A549 (cell line): ENCODE measurements at regions not wholly inside any gene's neighbourhood (a gene's known extent, or its start where the extent isn't known, plus 50 kb on each side); places are given as distances from the start of the nearest gene placed in this dataset.
A peak's percentile ranks its signal among the peaks of the same experiment; 100 is the strongest.

ENCODE experiments used
- ATAC-seq, 2 experiments: fragments of 200-7000 bp in 1 of 2; fragments of >200 bp in 1 of 2; cut with Nextera tagmentation in 1 of 2; cut with Tn5 transposase in 1 of 2; 3 replicates each; pipeline versions ENCODE4 v1.8.0 to v1.9.1; 2018 to 2020; ENCODE audit warnings: mild to moderate bottlenecking in 1 of 2, moderate library complexity in 1 of 2
- CTCF ChIA-PET: fragments of 300-600 bp; sonication (Branson Sonifier 250); formaldehyde crosslinking; extraction: SDS; loops from one replicate; lab custom pipeline; 2021; ENCODE audit warnings: antibody characterized with exemption, inconsistent platforms; lab: Yijun Ruan, JAX
- POLR2A ChIA-PET: fragments of 350-600 bp; formaldehyde crosslinking; extraction: SDS; loops from one replicate; lab custom pipeline; 2021; ENCODE audit warnings: antibody characterized with exemption, inconsistent platforms; lab: Yijun Ruan, JAX
- DNase-seq, 2 experiments: peaks; one replicate each; pipeline versions ENCODE4 v3.0.0 to v3.0.0-alpha.2; 2011 to 2016; ENCODE audit warnings: low read depth in 1 of 2, low spot score in 1 of 2
- FAIRE-seq: peaks from 2 replicates; lab custom pipeline; 2011; peaks lifted over from hg19 to GRCh38; lab: Jason Lieb, UNC
- H3K27ac ChIP-seq, 2 experiments: fragments of >200 bp; sonication (Bioruptor Twin); formaldehyde crosslinking; 3 replicates each; pipeline ENCODE4 v1.5.1; 2016 to 2017
- H3K4me1 ChIP-seq: fragments of >200 bp; sonication (Bioruptor Twin); formaldehyde crosslinking; 3 replicates; pipeline ENCODE4 v1.6.1; 2016
- H3K4me2 ChIP-seq: fragments of >200 bp; sonication (Bioruptor Twin); formaldehyde crosslinking; 3 replicates; pipeline ENCODE4 v1.6.1; 2016
- H3K4me3 ChIP-seq: fragments of >200 bp; sonication (Bioruptor Twin); formaldehyde crosslinking; 3 replicates; pipeline ENCODE4 v1.5.1; 2016
- H3K9me3 ChIP-seq: fragments of >200 bp; sonication (Bioruptor Twin); formaldehyde crosslinking; 3 replicates; pipeline ENCODE4 v1.6.1; 2016
- CBX8 ChIP-seq: fragments of 200-600 bp; sonication (generic); IDR thresholded peaks from 2 replicates; pipeline ENCODE4 v1.6.1; 2016
- CHD4 ChIP-seq: fragments of 200-600 bp; sonication (generic); IDR thresholded peaks from 2 replicates; pipeline ENCODE4 v1.6.1; 2016; ENCODE audit warnings: antibody characterized with exemption, mild to moderate bottlenecking, borderline replicate concordance
- E2F6 ChIP-seq: IDR thresholded peaks from 2 replicates; pipeline ENCODE4 v1.6.1; 2012; ENCODE audit warnings: low read depth, borderline replicate concordance
- EHF ChIP-seq: fragments of 250-450 bp; sonication (Bioruptor Pico); IDR thresholded peaks from 2 replicates; pipeline ENCODE4 v1.5.0; 2020; ENCODE audit warnings: mild to moderate bottlenecking
- FOSB ChIP-seq: fragments of 250-450 bp; sonication (Bioruptor Pico); IDR thresholded peaks from 2 replicates; pipeline ENCODE4 v1.5.0; 2020; ENCODE audit warnings: mild to moderate bottlenecking, moderate library complexity
- GATA3 ChIP-seq: IDR thresholded peaks from 2 replicates; pipeline ENCODE4 v1.6.1; 2012; ENCODE audit warnings: borderline replicate concordance
- HEYL ChIP-seq: fragments of 250-450 bp; sonication (Bioruptor Pico); IDR thresholded peaks from 2 replicates; pipeline ENCODE4 v1.8.0; 2021; ENCODE audit warnings: mild to moderate bottlenecking, moderate library complexity
- HOXB13 ChIP-seq: fragments of 250-450 bp; sonication (Bioruptor Pico); IDR thresholded peaks from 2 replicates; pipeline ENCODE4 v1.5.0; 2020; ENCODE audit warnings: low read depth, mild to moderate bottlenecking, moderate library complexity
- KDM5A ChIP-seq: fragments of 200-600 bp; sonication (generic); IDR thresholded peaks from 2 replicates; pipeline ENCODE4 v1.6.1; 2016; ENCODE audit warnings: antibody characterized with exemption, mild to moderate bottlenecking
- MAZ ChIP-seq: fragments of 150-350 bp; IDR thresholded peaks from 2 replicates; pipeline ENCODE4 v1.6.1; 2014; ENCODE audit warnings: antibody characterized with exemption, low read depth, low read length, borderline replicate concordance
- RFX5 ChIP-seq: fragments of 450-650 bp; IDR thresholded peaks from 2 replicates; pipeline ENCODE4 v1.7.1; 2014; ENCODE audit warnings: antibody characterized with exemption, mild to moderate bottlenecking, moderate library complexity
- RNF2 ChIP-seq: fragments of 200-600 bp; sonication (generic); IDR thresholded peaks from 2 replicates; pipeline ENCODE4 v1.6.1; 2016; ENCODE audit warnings: low read depth, mild to moderate bottlenecking, antibody characterized with exemption, moderate library complexity, borderline replicate concordance
- SREBF2 ChIP-seq: fragments of 450-650 bp; IDR thresholded peaks from 2 replicates; pipeline ENCODE4 v1.6.1; 2014; ENCODE audit warnings: mild to moderate bottlenecking, moderate library complexity
- TFCP2L1 ChIP-seq: fragments of 250-450 bp; sonication (Bioruptor Pico); IDR thresholded peaks from 2 replicates; pipeline ENCODE4 v1.5.0; 2021; ENCODE audit warnings: mild to moderate bottlenecking
- ZC3H11A ChIP-seq: fragments of 450-650 bp; IDR thresholded peaks from 2 replicates; pipeline ENCODE4 v1.6.1; 2014; ENCODE audit warnings: antibody characterized with exemption, mild to moderate bottlenecking
- ZFP36 ChIP-seq: fragments of 450-650 bp; IDR thresholded peaks from 2 replicates; pipeline ENCODE4 v1.6.1; 2014; ENCODE audit warnings: borderline replicate concordance; ENCODE audit not compliant: partially characterized antibody
- ZNF302 ChIP-seq: fragments of 250-450 bp; sonication (Bioruptor Pico); IDR thresholded peaks from 2 replicates; pipeline ENCODE4 v1.9.0; 2021; ENCODE audit warnings: inconsistent platforms, mild to moderate bottlenecking, moderate library complexity
- WGBS: methylation state at CpG from one replicate; pipeline ENCODE4 v1.1.6; 2017; ENCODE audit errors: missing lambda C conversion rate; 5-methylcytosine and 5-hydroxymethylcytosine counted together
- TF ChIP-seq, protein P1 (sequence below): IDR thresholded peaks from 2 replicates; pipeline ENCODE4 v1.6.1; 2012

GRCh38 chr1:223474804-223475203 is 81.6 kb downstream of the CCDC185 start:
- FAIRE-seq (no peak), DNase-seq (no peak), ATAC-seq (no peak)
- no peak for TF ChIP-seq RNF2
- no peak for TF ChIP-seq EHF
- no peak for TF ChIP-seq ZC3H11A
- no peak for TF ChIP-seq CHD4
- TF ChIP-seq FOSB (CRISPR knock-in tag): no peak
- TF ChIP-seq KDM5A: no peak
- no peak for TF ChIP-seq MAZ
- no peak for TF ChIP-seq HOXB13 (CRISPR knock-in tag)
- Histone ChIP-seq H3K4me1 (peaks cover 5% of the 10 kb centered on the region; the same call in 1 of the 3 replicates), H3K27ac (no peak overlapping the region), H3K4me2 (no peak overlapping the region), H3K4me3 (no peak overlapping the region), H3K9me3 (no peaks in the 10 kb centered on the region)
- CTCF ChIA-PET: interaction anchor here (1.3 kb wide), 1 partner anchor 11 kb away, joined by 3 read pairs; no protein-coding TSS in a partner anchor
- POLR2A ChIA-PET: no interaction called here
- 20% methylated on average over 6 of the region's 6 CpGs for WGBS

- FAIRE-seq (no peak), ATAC-seq (no peak), DNase-seq (no peak)
- POLR2A ChIA-PET: no interaction called here
- peaks cover 5% of the 10 kb centered on the region; the same call in 1 of the 3 replicates for H3K4me1 ChIP-seq
- H3K9me3 ChIP-seq: no peaks in the 10 kb centered on the region
- no peak overlapping the region for H3K4me2 ChIP-seq
- CTCF ChIA-PET: interaction anchor here (1.2 kb wide), 1 partner anchor 206 kb away, joined by 3 read pairs; no protein-coding TSS in a partner anchor
- H3K4me3 ChIP-seq: no peak overlapping the region
- 8% methylated on average over 2 of the region's 2 CpGs for WGBS
- H3K27ac ChIP-seq: no peak overlapping the region
- TF ChIP-seq ZFP36 (no peak), RNF2 (no peak), ZNF302 (no peak), CBX8 (no peak), GATA3 (no peak)
These were observed 84.2 kb downstream of the CCDC185 start for GRCh38 chr1:223477456-223477855.

- POLR2A ChIA-PET: no interaction called here
- no peak overlapping the region for H3K4me3 ChIP-seq
- no peak overlapping the region for H3K4me2 ChIP-seq
- WGBS: 54% methylated on average over 9 of the region's 10 CpGs
- peaks cover 5% of the 10 kb centered on the region; the same call in 1 of the 3 replicates for H3K4me1 ChIP-seq
- TF ChIP-seq HEYL (CRISPR knock-in tag) (no peak), RNF2 (no peak), TFCP2L1 (no peak)
- TF ChIP-seq, protein P1, sequence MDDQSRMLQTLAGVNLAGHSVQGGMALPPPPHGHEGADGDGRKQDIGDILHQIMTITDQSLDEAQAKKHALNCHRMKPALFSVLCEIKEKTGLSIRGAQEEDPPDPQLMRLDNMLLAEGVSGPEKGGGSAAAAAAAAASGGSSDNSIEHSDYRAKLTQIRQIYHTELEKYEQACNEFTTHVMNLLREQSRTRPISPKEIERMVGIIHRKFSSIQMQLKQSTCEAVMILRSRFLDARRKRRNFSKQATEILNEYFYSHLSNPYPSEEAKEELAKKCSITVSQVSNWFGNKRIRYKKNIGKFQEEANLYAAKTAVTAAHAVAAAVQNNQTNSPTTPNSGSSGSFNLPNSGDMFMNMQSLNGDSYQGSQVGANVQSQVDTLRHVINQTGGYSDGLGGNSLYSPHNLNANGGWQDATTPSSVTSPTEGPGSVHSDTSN: no peak
- TF ChIP-seq, all 56 proteins: peak for 0
- no peak overlapping the region for H3K27ac ChIP-seq
- FAIRE-seq (no peak), DNase-seq (no peak), ATAC-seq (no peak)
- H3K9me3 ChIP-seq: no peaks in the 10 kb centered on the region
- CTCF ChIA-PET: interaction anchor here (1.1 kb wide), 1 partner anchor 335 kb away, joined by 3 read pairs; no protein-coding TSS in a partner anchor
These were observed 85.4 kb downstream of the CCDC185 start for GRCh38 chr1:223478606-223479005.

DNA sequence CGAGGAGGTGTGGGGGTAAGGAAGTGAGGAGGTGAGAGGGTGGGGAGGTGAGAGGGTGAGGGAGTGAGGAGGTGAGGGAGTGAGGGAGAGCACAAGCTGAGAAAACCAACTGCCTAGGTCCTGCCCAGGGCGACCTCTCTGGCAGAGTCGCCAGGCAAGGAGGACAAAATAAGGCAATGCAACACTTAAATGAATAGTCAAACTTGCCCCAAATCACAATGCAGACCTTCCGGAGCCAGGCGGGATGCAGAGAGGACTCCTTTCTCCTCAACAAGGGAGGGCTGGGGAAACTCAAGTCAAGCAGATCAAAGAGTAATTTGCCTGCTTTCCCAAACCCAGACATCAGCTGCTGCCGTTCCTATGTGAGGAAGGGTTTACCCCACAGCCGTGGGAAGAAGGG is 86.0 kb downstream of the CCDC185 start:
- no peak overlapping the region for H3K4me3 ChIP-seq
- TF ChIP-seq ZC3H11A (no peak), CBX8 (no peak), RFX5 (no peak), E2F6 (no peak), GATA3 (no peak), SREBF2 (no peak)
- 12% methylated on average over 6 of the region's 7 CpGs for WGBS
- no peak for FAIRE-seq
- H3K27ac ChIP-seq: no peak overlapping the region
- ATAC-seq: peak; percentile 31 to 45; a peak in 4 of 6 replicates
- peak overlapping the region; percentile 8; the same call in 2 of the 3 replicates for H3K4me2 ChIP-seq
- POLR2A ChIA-PET: no interaction called here
- CTCF ChIA-PET: interaction anchor here (1.1 to 1.2 kb wide), 2 partner anchors 336 to 345 kb away, joined by 3 read pairs; no protein-coding TSS in a partner anchor
- DNase-seq: peak in 1 of 2 experiments; percentile 18
- no peaks in the 10 kb centered on the region for H3K9me3 ChIP-seq
- peaks cover 5% of the 10 kb centered on the region; the same call in 1 of the 3 replicates for H3K4me1 ChIP-seq
